H1 (cell line): ENCODE measurements at regions not wholly inside any gene's neighbourhood (a gene's known extent, or its start where the extent isn't known, plus 50 kb on each side); places are given as distances from the start of the nearest gene placed in this dataset.

Experiments
- CTCF ChIA-PET: fragments of 300-600 bp; sonication (Branson Sonifier 250); formaldehyde crosslinking; loops from one replicate; lab custom pipeline; 2021; ENCODE audit not compliant: partially characterized antibody; lab: Charles Lee
- POLR2A ChIA-PET: fragments of 300-600 bp; sonication (Branson Sonifier 250); formaldehyde crosslinking; loops from one replicate; lab custom pipeline; 2021; ENCODE audit warnings: inconsistent platforms; ENCODE audit not compliant: partially characterized antibody; lab: Charles Lee
- DNase-seq, 2 experiments: peaks; one replicate each; pipeline versions ENCODE4 v3.0.0 to v3.0.0-alpha.2; 2010 to 2022; ENCODE audit warnings: low spot score in 2 of 2, low read depth in 1 of 2, mixed read lengths in 1 of 2
- FAIRE-seq: peaks from 2 replicates; lab custom pipeline; 2011; peaks lifted over from hg19 to GRCh38; lab: Jason Lieb, UNC
- H2AFZ ChIP-seq: 2 replicates; pipeline ENCODE4 v1.8.1; 2012; ENCODE audit warnings: low read length, inconsistent platforms
- H2AK5ac ChIP-seq: 2 replicates; pipeline ENCODE4 v1.6.1; 2013; ENCODE audit warnings: low read depth, low read length
- H2BK120ac ChIP-seq: replicated peaks from 2 replicates; pipeline ENCODE3; 2013; ENCODE audit warnings: low read depth, low read length, inconsistent platforms
- H2BK12ac ChIP-seq: 2 replicates; pipeline ENCODE4 v1.6.1; 2013; ENCODE audit warnings: low read depth, low read length
- H2BK15ac ChIP-seq: 2 replicates; pipeline ENCODE4 v1.6.1; 2013; ENCODE audit warnings: low read length
- H2BK20ac ChIP-seq: 2 replicates; pipeline ENCODE4 v1.6.1; 2013; ENCODE audit warnings: low read length
- H2BK5ac ChIP-seq: 2 replicates; pipeline ENCODE4 v1.6.1; 2013; ENCODE audit warnings: low read depth, low read length
- H3K14ac ChIP-seq: 2 replicates; pipeline ENCODE4 v1.6.1; 2013; ENCODE audit warnings: inconsistent platforms; ENCODE audit not compliant: insufficient read length
- H3K18ac ChIP-seq: 2 replicates; pipeline ENCODE4 v1.6.1; 2013; ENCODE audit warnings: low read length; ENCODE audit errors: extremely low read depth
- H3K23ac ChIP-seq: 2 replicates; pipeline ENCODE4 v1.6.1; 2013; ENCODE audit warnings: inconsistent platforms; ENCODE audit not compliant: insufficient read length
- H3K23me2 ChIP-seq: 2 replicates; pipeline ENCODE4 v1.6.1; 2013; ENCODE audit warnings: low read depth, low read length
- H3K27ac ChIP-seq: 2 replicates; pipeline ENCODE4 v1.6.1; 2011; ENCODE audit warnings: low read depth, low read length, inconsistent platforms
- H3K27me3 ChIP-seq, 4 experiments: replicated peaks in 1 of 4; 1 replicate in 1 of 4; 2 replicates in 3 of 4; pipeline versions ENCODE4 v1.6.1 to v1.8.1; 2011 to 2013; ENCODE audit warnings: low read length in 3 of 4, mild to moderate bottlenecking in 3 of 4, inconsistent platforms in 2 of 4, mixed read lengths in 2 of 4, moderate library complexity in 1 of 4; ENCODE audit not compliant: control insufficient read depth in 3 of 4, insufficient read depth in 3 of 4; ENCODE audit errors: extremely low read depth in 1 of 4
- H3K36me3 ChIP-seq, 4 experiments: 2 replicates each; pipeline versions ENCODE4 v1.6.1 to v1.8.1; 2011 to 2013; ENCODE audit warnings: mild to moderate bottlenecking in 4 of 4, low read length in 3 of 4, moderate library complexity in 2 of 4, control low read depth in 1 of 4, inconsistent platforms in 1 of 4; ENCODE audit not compliant: insufficient read depth in 4 of 4, control insufficient read depth in 2 of 4
- H3K4ac ChIP-seq: replicated peaks from 2 replicates; pipeline ENCODE3; 2013; ENCODE audit warnings: low read length, low read depth, mixed read lengths, inconsistent platforms; ENCODE audit not compliant: insufficient read length
- H3K4me1 ChIP-seq, 4 experiments: replicated peaks in 1 of 4; 1 replicate in 1 of 4; 2 replicates in 3 of 4; pipeline versions ENCODE4 v1.6.1 to v1.8.1; 2011 to 2013; ENCODE audit warnings: low read length in 3 of 4, inconsistent platforms in 2 of 4, mixed read lengths in 1 of 4; ENCODE audit not compliant: insufficient read depth in 4 of 4, control insufficient read depth in 3 of 4
- H3K4me2 ChIP-seq, 2 experiments: 2 replicates each; pipeline versions ENCODE4 v1.6.1 to v1.8.1; 2011 to 2013; ENCODE audit warnings: low read depth in 2 of 2, low read length in 2 of 2, control low read depth in 1 of 2, inconsistent platforms in 1 of 2, mild to moderate bottlenecking in 1 of 2; ENCODE audit not compliant: insufficient read depth in 1 of 2
- H3K4me3 ChIP-seq, 4 experiments: fragments of 200-600, 300-600 bp in 1 of 4; sonication (generic), shearing (Covaris generic), sonication (Bioruptor Twin) in 1 of 4; 2 replicates each; pipeline versions ENCODE4 v1.5.1 to v1.8.1; 2011 to 2016; ENCODE audit warnings: low read length in 4 of 4, low read depth in 3 of 4, control low read depth in 2 of 4, inconsistent platforms in 2 of 4, mild to moderate bottlenecking in 2 of 4, mixed read lengths in 1 of 4, moderate library complexity in 1 of 4; ENCODE audit not compliant: insufficient read depth in 2 of 4; ENCODE audit errors: extremely low read depth in 1 of 4
- H3K56ac ChIP-seq: replicated peaks from 2 replicates; pipeline ENCODE3; 2013; ENCODE audit warnings: low read depth, mild to moderate bottlenecking, mixed read lengths, low read length, inconsistent platforms; ENCODE audit not compliant: insufficient read length
- H3K79me1 ChIP-seq: 2 replicates; pipeline ENCODE4 v1.6.1; 2013; ENCODE audit warnings: low read depth, low read length, control low read depth
- H3K79me2 ChIP-seq, 2 experiments: 2 replicates each; pipeline versions ENCODE4 v1.6.1 to v1.8.1; 2012 to 2013; ENCODE audit warnings: low read length in 2 of 2, mild to moderate bottlenecking in 2 of 2, inconsistent platforms in 1 of 2; ENCODE audit not compliant: insufficient read depth in 2 of 2, control insufficient read depth in 1 of 2
- H3K9ac ChIP-seq, 4 experiments: replicated peaks in 1 of 4; 1 replicate in 1 of 4; 2 replicates in 3 of 4; pipeline versions ENCODE4 v1.6.1 to v1.8.1; 2011 to 2013; ENCODE audit warnings: low read depth in 3 of 4, low read length in 3 of 4, control low read depth in 2 of 4, mild to moderate bottlenecking in 2 of 4, moderate library complexity in 2 of 4, inconsistent platforms in 1 of 4; ENCODE audit errors: extremely low read depth in 1 of 4
- H3K9me3 ChIP-seq, 2 experiments: 2 replicates each; pipeline versions ENCODE4 v1.6.1 to v1.8.1; 2012 to 2013; ENCODE audit warnings: mild to moderate bottlenecking in 2 of 2, moderate library complexity in 2 of 2, control low read depth in 1 of 2, inconsistent platforms in 1 of 2, low read depth in 1 of 2, low read length in 1 of 2, mixed read lengths in 1 of 2; ENCODE audit not compliant: insufficient read depth in 2 of 2
- H4K20me1 ChIP-seq, 2 experiments: replicated peaks in 1 of 2; 2 replicates each; pipeline versions ENCODE3 to v1.8.1; 2011 to 2013; ENCODE audit warnings: inconsistent platforms in 2 of 2, low read length in 2 of 2, mild to moderate bottlenecking in 1 of 2; ENCODE audit not compliant: insufficient read depth in 2 of 2, control insufficient read depth in 1 of 2
- H4K5ac ChIP-seq: 2 replicates; pipeline ENCODE4 v1.6.1; 2013; ENCODE audit warnings: low read length, low read depth, mixed read lengths, inconsistent platforms; ENCODE audit not compliant: insufficient read length
- H4K8ac ChIP-seq: 2 replicates; pipeline ENCODE4 v1.8.0; 2013; ENCODE audit warnings: mild to moderate bottlenecking, moderate library complexity, low read length, inconsistent platforms; ENCODE audit not compliant: insufficient read depth; ENCODE audit errors: extremely low read depth
- H4K91ac ChIP-seq: replicated peaks from 2 replicates; pipeline ENCODE3; 2013; ENCODE audit warnings: low read length, mixed read lengths, inconsistent platforms; ENCODE audit not compliant: insufficient read length
- BRCA1 ChIP-seq: IDR thresholded peaks from 2 replicates; pipeline ENCODE4 v1.6.1; 2012; ENCODE audit warnings: low read depth, low read length, improper control_type of control experiment
- CEBPB ChIP-seq: IDR thresholded peaks from 2 replicates; pipeline ENCODE4 v1.6.1; 2012; ENCODE audit warnings: low read depth, low read length
- CHD1 ChIP-seq: IDR thresholded peaks from 2 replicates; pipeline ENCODE4 v1.6.1; 2012; ENCODE audit warnings: low read depth, low read length, improper control_type of control experiment
- GTF2F1 ChIP-seq: IDR thresholded peaks from 2 replicates; pipeline ENCODE4 v1.6.1; 2012; ENCODE audit warnings: low read depth, low read length, improper control_type of control experiment, borderline replicate concordance
- KDM1A ChIP-seq: fragments of 200-600, 300-600 bp; sonication (generic); IDR thresholded peaks from 2 replicates; pipeline ENCODE4 v1.7.1; 2016; ENCODE audit warnings: mild to moderate bottlenecking, low read length, borderline replicate concordance
- NANOG ChIP-seq: IDR thresholded peaks from 2 replicates; pipeline ENCODE4 v1.6.1; 2011; ENCODE audit warnings: low read length, low read depth, mild to moderate bottlenecking, inconsistent platforms; ENCODE audit not compliant: insufficient read depth, poor library complexity, severe bottlenecking
- POLR2AphosphoS5 ChIP-seq: IDR thresholded peaks from 2 replicates; pipeline ENCODE4 v1.6.1; 2011; ENCODE audit warnings: low read depth, low read length
- RNF2 ChIP-seq: fragments of 200-900, 300-1000 bp; sonication (generic); IDR thresholded peaks from 2 replicates; pipeline ENCODE4 v1.7.1; 2016; ENCODE audit warnings: borderline replicate concordance, low read depth, mild to moderate bottlenecking, antibody characterized with exemption, low read length; ENCODE audit not compliant: poor library complexity, severe bottlenecking; ENCODE audit errors: missing control alignments
- TAF7 ChIP-seq: optimal IDR thresholded peaks from 2 replicates; pipeline ENCODE3; 2011; ENCODE audit warnings: low read depth, mild to moderate bottlenecking, inconsistent platforms, low read length, moderate library complexity, borderline replicate concordance
- TBP ChIP-seq: IDR thresholded peaks from 2 replicates; pipeline ENCODE4 v1.6.1; 2011; ENCODE audit warnings: low read depth, low read length, improper control_type of control experiment
- WGBS, 2 experiments: shearing (Covaris generic) in 1 of 2; methylation state at CpG; one replicate each; pipeline versions ENCODE4 v1.1.6 to v1.1.7; 2013 to 2015; ENCODE audit warnings: low lambda C conversion rate in 2 of 2, mixed read lengths in 2 of 2, inconsistent platforms in 1 of 2, low coverage in 1 of 2, missing lambda C conversion rate in 1 of 2; ENCODE audit not compliant: insufficient replicate concordance in 2 of 2, insufficient coverage in 1 of 2, insufficient read length in 1 of 2; ENCODE audit errors: extremely low coverage in 1 of 2, missing lambda C conversion rate in 1 of 2; 5-methylcytosine and 5-hydroxymethylcytosine counted together

GRCh38 chr16:17606460-17606859, 135.7 kb upstream of the XYLT1 start:
- no peak overlapping the region for H3K4me3 ChIP-seq
- peaks cover 0 to 3% (median 0%) of the 10 kb centered on the region in 4 experiments; a peak in 1 of 7 replicates for H3K4me1 ChIP-seq
- H2AFZ ChIP-seq: no peak overlapping the region
- H4K8ac ChIP-seq: no peak overlapping the region
- no peak overlapping the region for H2BK15ac ChIP-seq
- H3K27me3 ChIP-seq: no peaks in the 10 kb centered on the region
- no peak overlapping the region for H2AK5ac ChIP-seq
- no peaks in the 10 kb centered on the region for H3K9me3 ChIP-seq
- no peaks in the 10 kb centered on the region for H3K36me3 ChIP-seq
- H4K5ac ChIP-seq: no peak overlapping the region
- FAIRE-seq (no peak), DNase-seq (no peak)
- no peak overlapping the region for H4K91ac ChIP-seq
- no peak overlapping the region for H3K4me2 ChIP-seq
- no peak overlapping the region for H3K4ac ChIP-seq
- no peak overlapping the region for H3K18ac ChIP-seq
- no peak overlapping the region for H2BK120ac ChIP-seq
- no peak overlapping the region for H2BK5ac ChIP-seq
- no peaks in the 10 kb centered on the region for H3K23me2 ChIP-seq
- no peaks in the 10 kb centered on the region for H3K79me1 ChIP-seq
- H3K9ac ChIP-seq: no peak overlapping the region
- no peak overlapping the region for H2BK12ac ChIP-seq
- H4K20me1 ChIP-seq: no peaks in the 10 kb centered on the region
- no peak overlapping the region for H3K56ac ChIP-seq
- H2BK20ac ChIP-seq: no peak overlapping the region
- no peak overlapping the region for H3K23ac ChIP-seq
- no peaks in the 10 kb centered on the region for H3K79me2 ChIP-seq
- no peak overlapping the region for H3K27ac ChIP-seq
- TF ChIP-seq NANOG (no peak), KDM1A (no peak), TAF7 (no peak), CHD1 (no peak), CEBPB (no peak), BRCA1 (no peak), GTF2F1 (no peak), RNF2 (no peak), TBP (no peak), POLR2AphosphoS5 (no peak)
- H3K14ac ChIP-seq: no peak overlapping the region
- 96% methylated on average over 1 of the region's 1 CpG; no CpG with 5 or more reads in 1 of the 2 experiments for WGBS, 2 experiments
- POLR2A ChIA-PET: no interaction called here
- CTCF ChIA-PET: no interaction called here
